AG04449 (cell line): ENCODE measurements at regions not wholly inside any gene's neighbourhood (a gene's known extent, or its start where the extent isn't known, plus 50 kb on each side); places are given as distances from the start of the nearest gene placed in this dataset.

Source experiments
- CTCF ChIA-PET: fragments of 350-600 bp; formaldehyde crosslinking; extraction: SDS; loops from one replicate; lab custom pipeline; 2021; ENCODE audit warnings: antibody characterized with exemption; lab: Yijun Ruan, JAX
- POLR2A ChIA-PET: fragments of 400-600, 350-600 bp; formaldehyde crosslinking; extraction: SDS; loops from one replicate; lab custom pipeline; 2020; ENCODE audit warnings: antibody characterized with exemption, inconsistent platforms; lab: Yijun Ruan, JAX
- DNase-seq: peaks from one replicate; pipeline ENCODE4 v3.0.0-alpha.2; 2010; ENCODE audit warnings: low read depth, low spot score
- H3K4me3 ChIP-seq: 2 replicates; pipeline ENCODE4 v1.5.1; 2011; ENCODE audit warnings: low read depth, mild to moderate bottlenecking, control low read depth, low read length
- TF ChIP-seq, protein P1 (sequence below): IDR thresholded peaks from one replicate; pipeline ENCODE4 v1.5.1; 2011; ENCODE audit warnings: mild to moderate bottlenecking, moderate library complexity, low read length, control low read depth, inconsistent platforms; ENCODE audit not compliant: insufficient read depth; ENCODE audit errors: missing control alignments

DNA sequence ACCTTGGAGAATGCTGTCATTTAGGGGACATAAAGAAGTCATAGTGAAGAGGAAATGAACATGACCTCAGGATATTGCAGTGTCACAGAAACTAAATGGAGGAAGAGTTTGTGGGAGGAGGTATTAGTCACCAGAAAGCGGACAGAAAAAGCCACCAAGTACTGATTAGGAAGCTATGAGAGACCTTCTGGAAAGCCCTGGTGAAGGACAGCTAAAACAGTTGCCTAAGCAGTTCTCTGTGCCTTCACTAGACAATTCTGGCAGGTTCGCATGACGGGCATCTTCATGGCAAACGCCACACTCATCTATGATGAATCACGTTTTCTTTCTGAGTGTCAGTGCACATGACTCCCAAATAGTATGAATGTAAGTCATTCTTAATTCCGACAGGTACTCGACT is 325.8 kb downstream of the C11orf87 start:
- CTCF ChIA-PET: no interaction called here
- DNase-seq: no peak
- H3K4me3 ChIP-seq: no peak overlapping the region
- POLR2A ChIA-PET: no interaction called here
- TF ChIP-seq, protein P1, sequence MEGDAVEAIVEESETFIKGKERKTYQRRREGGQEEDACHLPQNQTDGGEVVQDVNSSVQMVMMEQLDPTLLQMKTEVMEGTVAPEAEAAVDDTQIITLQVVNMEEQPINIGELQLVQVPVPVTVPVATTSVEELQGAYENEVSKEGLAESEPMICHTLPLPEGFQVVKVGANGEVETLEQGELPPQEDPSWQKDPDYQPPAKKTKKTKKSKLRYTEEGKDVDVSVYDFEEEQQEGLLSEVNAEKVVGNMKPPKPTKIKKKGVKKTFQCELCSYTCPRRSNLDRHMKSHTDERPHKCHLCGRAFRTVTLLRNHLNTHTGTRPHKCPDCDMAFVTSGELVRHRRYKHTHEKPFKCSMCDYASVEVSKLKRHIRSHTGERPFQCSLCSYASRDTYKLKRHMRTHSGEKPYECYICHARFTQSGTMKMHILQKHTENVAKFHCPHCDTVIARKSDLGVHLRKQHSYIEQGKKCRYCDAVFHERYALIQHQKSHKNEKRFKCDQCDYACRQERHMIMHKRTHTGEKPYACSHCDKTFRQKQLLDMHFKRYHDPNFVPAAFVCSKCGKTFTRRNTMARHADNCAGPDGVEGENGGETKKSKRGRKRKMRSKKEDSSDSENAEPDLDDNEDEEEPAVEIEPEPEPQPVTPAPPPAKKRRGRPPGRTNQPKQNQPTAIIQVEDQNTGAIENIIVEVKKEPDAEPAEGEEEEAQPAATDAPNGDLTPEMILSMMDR: no peak

DNA sequence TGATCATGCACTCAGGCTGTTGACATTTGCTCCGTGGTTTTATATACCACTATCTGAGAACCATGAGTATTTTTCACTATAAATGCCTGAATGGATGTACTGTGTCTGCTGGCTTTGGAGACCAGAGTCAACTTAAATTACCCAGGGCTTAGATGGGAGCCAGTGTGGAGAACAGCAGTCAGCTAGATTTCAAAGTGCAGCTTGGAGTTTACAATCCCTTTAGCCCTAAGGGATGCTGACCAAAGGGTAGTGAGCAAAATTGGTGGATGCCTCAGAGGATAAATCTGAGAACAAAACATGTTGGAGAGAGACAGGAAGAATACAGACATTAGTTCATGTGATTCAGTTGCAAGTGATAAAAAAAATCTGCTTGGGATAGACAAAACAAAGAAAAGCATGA is 327.5 kb downstream of the C11orf87 start:
- H3K4me3 ChIP-seq: no peak overlapping the region
- TF ChIP-seq, protein P1: no peak
- no peak for DNase-seq
- CTCF ChIA-PET: no interaction called here
- POLR2A ChIA-PET: no interaction called here

DNA sequence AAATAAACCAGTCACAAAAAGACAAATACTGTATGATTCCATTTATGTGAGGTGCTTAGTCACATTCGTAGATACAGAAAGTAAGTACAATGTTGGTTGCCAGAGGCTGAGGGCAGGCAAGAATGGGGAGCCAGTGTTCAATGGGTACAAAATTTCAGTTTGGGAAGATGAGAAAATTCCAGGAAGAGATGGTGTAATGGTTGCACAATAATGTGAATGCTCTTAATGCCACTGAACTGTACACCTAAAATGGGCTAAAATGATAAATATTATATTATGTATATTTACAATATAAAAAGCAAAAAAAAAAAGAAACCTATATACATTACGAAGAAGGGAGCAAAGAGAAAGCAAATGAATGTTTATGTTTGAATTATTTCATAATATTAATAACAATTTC is 329.0 kb downstream of the C11orf87 start:
- DNase-seq: no peak

DNA sequence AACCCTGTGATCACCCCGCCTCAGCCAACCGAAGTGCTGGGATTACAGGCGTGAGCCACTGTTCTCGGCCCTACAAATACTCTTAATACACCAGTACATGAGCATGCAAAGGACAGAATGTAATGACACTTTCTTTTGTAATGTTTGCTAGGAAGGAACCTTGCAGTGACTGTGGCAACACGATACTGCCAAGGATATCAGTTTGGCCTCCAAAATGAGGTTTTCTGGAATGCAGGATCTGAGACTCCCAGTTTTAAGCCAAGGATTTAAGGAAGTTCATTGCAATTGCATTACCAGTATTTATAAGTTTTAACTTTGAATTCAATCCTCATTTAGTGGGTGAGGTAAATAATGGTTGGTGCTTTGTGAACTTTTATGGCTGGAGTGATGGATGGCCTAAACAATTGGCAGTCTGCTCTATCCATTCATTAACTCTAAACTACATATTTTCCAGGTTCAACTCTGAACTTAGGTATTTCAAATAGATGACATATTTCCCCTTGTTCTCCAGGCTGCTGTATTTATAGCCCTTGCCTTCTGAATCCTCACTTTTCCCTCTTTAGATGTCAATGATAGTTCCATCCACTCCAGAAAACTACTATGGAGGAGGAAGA is 330.3 kb downstream of the C11orf87 start:
- POLR2A ChIA-PET: no interaction called here
- H3K4me3 ChIP-seq: no peak overlapping the region
- CTCF ChIA-PET: no interaction called here
- no peak for DNase-seq
- TF ChIP-seq, protein P1: no peak

More for the DNA sequence above, 329.0 kb downstream of the C11orf87 start:
- H3K4me3 ChIP-seq: no peak overlapping the region
- POLR2A ChIA-PET: no interaction called here
- CTCF ChIA-PET: no interaction called here
- TF ChIP-seq, protein P1: no peak

DNA sequence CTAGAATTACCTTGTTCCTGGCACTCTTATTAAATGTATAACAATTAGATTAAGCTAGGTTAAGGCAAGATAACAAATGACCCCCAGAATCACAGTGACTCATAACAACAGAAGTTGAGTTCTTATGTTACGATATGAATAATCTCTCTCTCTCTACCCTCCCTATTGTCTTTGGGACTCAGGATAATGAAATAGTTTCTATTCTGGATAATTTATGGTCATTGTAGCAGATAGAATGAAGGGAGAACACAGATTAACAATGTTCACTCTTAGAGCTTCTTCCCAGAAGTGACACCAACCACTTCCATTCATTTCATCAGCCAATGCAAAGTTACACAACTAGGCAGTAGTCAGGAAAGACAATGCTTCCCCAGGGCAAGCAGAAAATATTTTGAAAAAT is 334.5 kb downstream of the C11orf87 start:
- ChIA-PET CTCF (no interaction called here), POLR2A (no interaction called here)
- no peak overlapping the region for H3K4me3 ChIP-seq
- no peak for DNase-seq
- TF ChIP-seq, protein P1: no peak

DNA sequence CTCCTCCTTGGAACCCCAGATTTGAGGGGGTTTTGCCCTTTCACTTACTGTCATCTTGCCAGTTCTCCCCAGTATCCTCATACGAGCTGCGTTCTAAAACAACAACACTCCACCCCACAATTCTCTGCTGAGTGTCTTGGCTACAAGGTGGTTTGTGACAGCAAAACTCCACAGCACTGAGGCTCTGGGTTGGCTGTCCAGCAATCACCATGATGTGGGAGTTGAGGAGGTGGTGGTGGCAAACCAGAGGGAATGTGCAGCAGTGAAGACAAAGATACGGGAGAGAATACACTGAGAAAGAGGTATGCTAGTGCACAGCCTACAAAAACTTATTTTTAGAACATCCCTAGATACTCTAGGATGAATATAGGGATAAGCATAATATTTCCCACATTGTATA is 335.0 kb downstream of the C11orf87 start:
- POLR2A ChIA-PET: no interaction called here
- DNase-seq: no peak
- TF ChIP-seq, protein P1: no peak
- CTCF ChIA-PET: no interaction called here
- H3K4me3 ChIP-seq: no peak overlapping the region
